A673 (cell line): ENCODE measurements at regions not wholly inside any gene's neighbourhood (a gene's known extent, or its start where the extent isn't known, plus 50 kb on each side); places are given as distances from the start of the nearest gene placed in this dataset.

Source experiments
- EZH2 ChIP-seq: fragments of 200-600 bp; sonication (generic); IDR thresholded peaks from 2 replicates; pipeline ENCODE4 v1.6.1; 2017; ENCODE audit warnings: borderline replicate concordance, low read depth, mild to moderate bottlenecking, mixed read lengths, antibody characterized with exemption, low read length; ENCODE audit not compliant: poor library complexity, severe bottlenecking
- TF ChIP-seq, protein P1 (sequence below): fragments of 300-800, 200-600 bp; sonication (generic); conservative IDR thresholded peaks from 2 replicates; pipeline ENCODE4 v1.5.1; 2017; ENCODE audit warnings: low read depth, mild to moderate bottlenecking, antibody characterized with exemption, low read length, moderate library complexity, mixed read lengths

DNA sequence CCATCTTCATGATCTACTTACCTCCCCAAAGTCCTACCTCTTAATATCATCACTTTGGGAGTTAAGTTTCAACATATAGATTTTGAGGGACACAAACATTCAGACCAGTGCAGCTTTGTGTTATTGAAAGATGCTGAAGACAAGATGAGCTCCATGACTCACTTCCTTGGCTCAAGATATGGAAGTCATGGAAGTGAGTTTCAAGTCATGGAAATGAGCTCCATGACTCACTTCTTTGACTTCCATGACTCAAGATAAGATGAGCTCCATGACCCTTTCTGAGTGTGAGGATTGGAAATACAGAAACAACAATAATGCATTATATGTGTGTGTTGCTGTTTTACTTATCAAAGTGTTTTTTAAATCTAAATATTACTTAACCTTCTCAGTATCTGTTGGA is 170.2 kb upstream of the TPRG1 start:
- TF ChIP-seq, protein P1, sequence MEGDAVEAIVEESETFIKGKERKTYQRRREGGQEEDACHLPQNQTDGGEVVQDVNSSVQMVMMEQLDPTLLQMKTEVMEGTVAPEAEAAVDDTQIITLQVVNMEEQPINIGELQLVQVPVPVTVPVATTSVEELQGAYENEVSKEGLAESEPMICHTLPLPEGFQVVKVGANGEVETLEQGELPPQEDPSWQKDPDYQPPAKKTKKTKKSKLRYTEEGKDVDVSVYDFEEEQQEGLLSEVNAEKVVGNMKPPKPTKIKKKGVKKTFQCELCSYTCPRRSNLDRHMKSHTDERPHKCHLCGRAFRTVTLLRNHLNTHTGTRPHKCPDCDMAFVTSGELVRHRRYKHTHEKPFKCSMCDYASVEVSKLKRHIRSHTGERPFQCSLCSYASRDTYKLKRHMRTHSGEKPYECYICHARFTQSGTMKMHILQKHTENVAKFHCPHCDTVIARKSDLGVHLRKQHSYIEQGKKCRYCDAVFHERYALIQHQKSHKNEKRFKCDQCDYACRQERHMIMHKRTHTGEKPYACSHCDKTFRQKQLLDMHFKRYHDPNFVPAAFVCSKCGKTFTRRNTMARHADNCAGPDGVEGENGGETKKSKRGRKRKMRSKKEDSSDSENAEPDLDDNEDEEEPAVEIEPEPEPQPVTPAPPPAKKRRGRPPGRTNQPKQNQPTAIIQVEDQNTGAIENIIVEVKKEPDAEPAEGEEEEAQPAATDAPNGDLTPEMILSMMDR = no peak
- TF ChIP-seq EZH2 = no peak
